AG09309 (cell line): ENCODE measurements at regions not wholly inside any gene's neighbourhood (a gene's known extent, or its start where the extent isn't known, plus 50 kb on each side); places are given as distances from the start of the nearest gene placed in this dataset.

Experiments used
- DNase-seq: peaks from one replicate; pipeline ENCODE4 v3.0.0-alpha.2; 2010; ENCODE audit warnings: low read depth
- H3K4me3 ChIP-seq: 2 replicates; pipeline ENCODE4 v1.5.1; 2011; ENCODE audit warnings: mild to moderate bottlenecking, low read depth, low read length, moderate library complexity; ENCODE audit not compliant: control insufficient read depth
- TF ChIP-seq, protein P1 (sequence below): IDR thresholded peaks from 2 replicates; pipeline ENCODE4 v1.5.1; 2011; ENCODE audit warnings: mild to moderate bottlenecking, low read depth, low read length, inconsistent platforms; ENCODE audit not compliant: insufficient read depth, control insufficient read depth; ENCODE audit errors: missing control alignments

GRCh38 chr11:111044751-111045406 lies 200.6 kb upstream of the POU2AF2 start:
- TF ChIP-seq, protein P1, sequence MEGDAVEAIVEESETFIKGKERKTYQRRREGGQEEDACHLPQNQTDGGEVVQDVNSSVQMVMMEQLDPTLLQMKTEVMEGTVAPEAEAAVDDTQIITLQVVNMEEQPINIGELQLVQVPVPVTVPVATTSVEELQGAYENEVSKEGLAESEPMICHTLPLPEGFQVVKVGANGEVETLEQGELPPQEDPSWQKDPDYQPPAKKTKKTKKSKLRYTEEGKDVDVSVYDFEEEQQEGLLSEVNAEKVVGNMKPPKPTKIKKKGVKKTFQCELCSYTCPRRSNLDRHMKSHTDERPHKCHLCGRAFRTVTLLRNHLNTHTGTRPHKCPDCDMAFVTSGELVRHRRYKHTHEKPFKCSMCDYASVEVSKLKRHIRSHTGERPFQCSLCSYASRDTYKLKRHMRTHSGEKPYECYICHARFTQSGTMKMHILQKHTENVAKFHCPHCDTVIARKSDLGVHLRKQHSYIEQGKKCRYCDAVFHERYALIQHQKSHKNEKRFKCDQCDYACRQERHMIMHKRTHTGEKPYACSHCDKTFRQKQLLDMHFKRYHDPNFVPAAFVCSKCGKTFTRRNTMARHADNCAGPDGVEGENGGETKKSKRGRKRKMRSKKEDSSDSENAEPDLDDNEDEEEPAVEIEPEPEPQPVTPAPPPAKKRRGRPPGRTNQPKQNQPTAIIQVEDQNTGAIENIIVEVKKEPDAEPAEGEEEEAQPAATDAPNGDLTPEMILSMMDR, result no peak
- no peak for DNase-seq

GRCh38 chr11:111039982-111040381 lies 205.5 kb upstream of the POU2AF2 start:
- H3K4me3 ChIP-seq, result no peak overlapping the region
- TF ChIP-seq, protein P1, result no peak
- DNase-seq, result no peak

More at GRCh38 chr11:111044751-111045406, 200.6 kb upstream of the POU2AF2 start:
- H3K4me3 ChIP-seq, result no peak overlapping the region

GRCh38 chr11:111035746-111036145 lies 209.8 kb upstream of the POU2AF2 start:
- DNase-seq, result no peak
- no peak overlapping the region for H3K4me3 ChIP-seq
- TF ChIP-seq, protein P1, result no peak

GRCh38 chr11:111026241-111026640 lies 219.3 kb upstream of the POU2AF2 start:
- H3K4me3 ChIP-seq, result no peak overlapping the region
- DNase-seq, result no peak
- TF ChIP-seq, protein P1, result no peak

DNA sequence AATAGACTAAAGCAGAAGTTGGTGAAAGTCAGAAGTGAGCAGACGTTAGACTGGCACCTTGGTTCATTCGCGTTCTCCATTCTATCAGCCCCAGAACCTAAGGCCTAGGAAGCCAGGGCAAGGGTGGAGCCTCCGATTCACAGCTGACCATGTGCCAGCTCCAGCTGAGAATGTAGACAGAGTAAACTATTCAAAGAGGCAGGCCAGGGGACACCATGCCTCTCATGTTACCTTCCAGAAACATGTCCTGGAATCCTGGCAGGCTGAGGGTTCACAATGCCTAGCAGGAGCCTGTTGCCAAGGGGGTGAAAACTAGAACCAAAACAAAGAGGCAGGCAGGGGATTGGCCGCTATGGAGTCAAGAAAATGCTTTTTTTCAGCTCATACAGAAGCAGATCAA lies 224.4 kb upstream of the POU2AF2 start:
- TF ChIP-seq, protein P1, result no peak
- no peak for DNase-seq
- no peak overlapping the region for H3K4me3 ChIP-seq

GRCh38 chr11:111019871-111020670 lies 225.5 kb upstream of the POU2AF2 start:
- DNase-seq, result no peak
- TF ChIP-seq, protein P1, result no peak
- H3K4me3 ChIP-seq, result no peak overlapping the region
